Mesothelial cell of epicardium (in vitro differentiated cells): ENCODE measurements at regions not wholly inside any gene's neighbourhood (a gene's known extent, or its start where the extent isn't known, plus 50 kb on each side); places are given as distances from the start of the nearest gene placed in this dataset.

Experiments used
- DNase-seq, 2 experiments: peaks; one replicate each; pipeline ENCODE4 v3.0.0; 2021; ENCODE audit warnings: low spot score in 2 of 2; ENCODE audit not compliant: unreplicated experiment in 2 of 2
- H3K27ac Mint-ChIP-seq: 2 replicates; pipeline ENCODE4 v1.8.0; 2021; ENCODE audit warnings: mixed read lengths
- H3K27me3 Mint-ChIP-seq: 2 replicates; pipeline ENCODE4 v1.8.0; 2021; ENCODE audit warnings: low read depth, mixed read lengths
- H3K36me3 Mint-ChIP-seq: 2 replicates; pipeline ENCODE4 v1.8.0; 2021; ENCODE audit warnings: mixed read lengths
- H3K4me1 Mint-ChIP-seq: 2 replicates; pipeline ENCODE4 v1.8.0; 2021; ENCODE audit warnings: mixed read lengths
- H3K4me3 Mint-ChIP-seq: 2 replicates; pipeline ENCODE4 v1.8.0; 2021; ENCODE audit warnings: mild to moderate bottlenecking, moderate library complexity, mixed read lengths
- H3K9me3 Mint-ChIP-seq: 2 replicates; pipeline ENCODE4 v1.8.0; 2021; ENCODE audit warnings: mixed read lengths
- TF ChIP-seq, protein P1 (sequence below): fragments of 200-600 bp; sonication (generic); IDR thresholded peaks from one replicate; pipeline ENCODE4 v1.5.0; 2021; ENCODE audit warnings: antibody characterized with exemption; ENCODE audit not compliant: unreplicated experiment

DNA sequence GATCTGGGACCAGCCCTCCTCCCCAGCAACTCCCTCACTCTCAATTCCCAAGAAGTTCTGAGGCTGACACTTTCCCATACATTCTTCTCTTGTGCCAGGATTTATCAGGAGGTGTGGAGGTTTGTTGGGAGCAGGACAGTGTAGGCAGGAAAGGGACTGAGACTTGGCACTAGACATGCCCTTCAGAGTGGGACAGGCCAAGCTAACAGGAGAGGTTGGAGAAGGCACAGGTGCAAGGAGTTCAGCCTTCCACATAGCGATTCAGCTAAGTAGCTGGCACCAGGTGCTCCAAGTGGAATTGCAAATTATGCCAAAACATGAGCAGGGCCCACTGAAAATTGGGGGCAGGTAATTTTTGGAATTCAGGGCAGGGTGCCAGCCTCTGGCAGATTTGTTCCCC, 83.0 kb upstream of the DUSP10 start:
- H3K4me1 Mint-ChIP-seq, result no peaks in the 10 kb centered on the region
- H3K9me3 Mint-ChIP-seq, result no peaks in the 10 kb centered on the region
- H3K27me3 Mint-ChIP-seq, result peaks cover 39% of the 10 kb centered on the region
- no peak overlapping the region for H3K4me3 Mint-ChIP-seq
- DNase-seq, result no peak
- no peak overlapping the region for H3K27ac Mint-ChIP-seq
- no peaks in the 10 kb centered on the region for H3K36me3 Mint-ChIP-seq
- TF ChIP-seq, protein P1, sequence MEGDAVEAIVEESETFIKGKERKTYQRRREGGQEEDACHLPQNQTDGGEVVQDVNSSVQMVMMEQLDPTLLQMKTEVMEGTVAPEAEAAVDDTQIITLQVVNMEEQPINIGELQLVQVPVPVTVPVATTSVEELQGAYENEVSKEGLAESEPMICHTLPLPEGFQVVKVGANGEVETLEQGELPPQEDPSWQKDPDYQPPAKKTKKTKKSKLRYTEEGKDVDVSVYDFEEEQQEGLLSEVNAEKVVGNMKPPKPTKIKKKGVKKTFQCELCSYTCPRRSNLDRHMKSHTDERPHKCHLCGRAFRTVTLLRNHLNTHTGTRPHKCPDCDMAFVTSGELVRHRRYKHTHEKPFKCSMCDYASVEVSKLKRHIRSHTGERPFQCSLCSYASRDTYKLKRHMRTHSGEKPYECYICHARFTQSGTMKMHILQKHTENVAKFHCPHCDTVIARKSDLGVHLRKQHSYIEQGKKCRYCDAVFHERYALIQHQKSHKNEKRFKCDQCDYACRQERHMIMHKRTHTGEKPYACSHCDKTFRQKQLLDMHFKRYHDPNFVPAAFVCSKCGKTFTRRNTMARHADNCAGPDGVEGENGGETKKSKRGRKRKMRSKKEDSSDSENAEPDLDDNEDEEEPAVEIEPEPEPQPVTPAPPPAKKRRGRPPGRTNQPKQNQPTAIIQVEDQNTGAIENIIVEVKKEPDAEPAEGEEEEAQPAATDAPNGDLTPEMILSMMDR, result no peak

GRCh38 chr1:221824025-221824424, 82.1 kb upstream of the DUSP10 start:
- Mint-ChIP-seq H3K9me3 (peaks cover 3% of the 10 kb centered on the region), H3K27me3 (peaks cover 35% of the 10 kb centered on the region), H3K4me3 (no peak overlapping the region), H3K4me1 (no peaks in the 10 kb centered on the region), H3K27ac (no peak overlapping the region), H3K36me3 (no peaks in the 10 kb centered on the region)
- TF ChIP-seq, protein P1, result no peak
- no peak for DNase-seq

DNA sequence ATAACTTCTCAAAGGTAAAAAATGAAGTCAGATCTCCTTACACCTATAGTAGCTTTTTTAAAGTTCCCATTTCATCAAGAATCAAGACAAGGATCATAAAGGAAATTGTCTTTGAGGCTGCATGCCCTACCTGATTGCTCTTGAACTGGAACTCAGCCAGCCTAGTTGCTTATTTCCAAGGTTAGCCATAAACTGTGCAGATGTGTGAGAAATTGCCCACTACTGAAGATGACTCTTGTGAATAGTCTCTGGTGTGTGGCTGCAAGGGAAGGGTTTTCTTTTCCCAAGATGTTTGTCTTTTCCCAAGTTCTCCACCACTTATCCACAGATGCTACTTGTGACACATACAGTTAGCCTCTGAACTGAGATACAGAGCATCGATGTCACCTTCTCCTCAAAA, 81.7 kb upstream of the DUSP10 start:
- Mint-ChIP-seq H3K4me3 (no peak overlapping the region), H3K4me1 (no peaks in the 10 kb centered on the region), H3K9me3 (peaks cover 3% of the 10 kb centered on the region), H3K27me3 (peaks cover 30% of the 10 kb centered on the region), H3K27ac (no peak overlapping the region), H3K36me3 (no peaks in the 10 kb centered on the region)
- TF ChIP-seq, protein P1, result no peak
- no peak for DNase-seq

- H3K27ac Mint-ChIP-seq, result no peak overlapping the region
- no peaks in the 10 kb centered on the region for H3K36me3 Mint-ChIP-seq
- TF ChIP-seq, protein P1, result no peak
- no peak for DNase-seq
- peaks cover 3% of the 10 kb centered on the region for H3K9me3 Mint-ChIP-seq
- peaks cover 27% of the 10 kb centered on the region for H3K27me3 Mint-ChIP-seq
- H3K4me1 Mint-ChIP-seq, result no peaks in the 10 kb centered on the region
- no peak overlapping the region for H3K4me3 Mint-ChIP-seq
Measured at GRCh38 chr1:221823149-221823548, 81.3 kb upstream of the DUSP10 start.

DNA sequence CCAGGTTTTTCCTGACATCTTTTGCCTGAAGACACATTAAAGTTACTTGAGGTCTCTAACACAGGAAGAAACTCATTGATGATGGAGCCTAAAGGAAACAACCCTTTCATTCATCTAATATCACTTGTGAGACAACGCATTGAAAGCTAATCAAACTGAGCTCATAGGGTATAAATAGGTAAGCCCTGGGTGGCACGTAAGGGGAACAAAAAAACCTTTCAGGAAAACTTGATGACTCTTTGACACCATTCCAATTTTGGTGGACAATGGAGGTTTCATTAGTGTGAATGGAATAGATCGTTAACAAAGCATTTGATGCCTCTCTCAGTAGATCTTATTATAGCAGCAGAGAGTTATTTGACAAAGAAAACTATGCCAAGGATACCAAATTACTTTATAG, 80.7 kb upstream of the DUSP10 start:
- peaks cover 4% of the 10 kb centered on the region for H3K9me3 Mint-ChIP-seq
- no peaks in the 10 kb centered on the region for H3K36me3 Mint-ChIP-seq
- peaks cover 25% of the 10 kb centered on the region for H3K27me3 Mint-ChIP-seq
- TF ChIP-seq, protein P1, result no peak
- H3K4me3 Mint-ChIP-seq, result no peak overlapping the region
- no peak overlapping the region for H3K27ac Mint-ChIP-seq
- no peak for DNase-seq
- no peaks in the 10 kb centered on the region for H3K4me1 Mint-ChIP-seq

- H3K27me3 Mint-ChIP-seq, result peaks cover 8% of the 10 kb centered on the region
- no peaks in the 10 kb centered on the region for H3K4me1 Mint-ChIP-seq
- no peak overlapping the region for H3K27ac Mint-ChIP-seq
- peaks cover 9% of the 10 kb centered on the region for H3K9me3 Mint-ChIP-seq
- no peak overlapping the region for H3K4me3 Mint-ChIP-seq
- no peak for DNase-seq
- no peaks in the 10 kb centered on the region for H3K36me3 Mint-ChIP-seq
- TF ChIP-seq, protein P1, result no peak
Measured at GRCh38 chr1:221816899-221817298, 75.0 kb upstream of the DUSP10 start.
